GM06990 (cell line): ENCODE measurements at regions not wholly inside any gene's neighbourhood (a gene's known extent, or its start where the extent isn't known, plus 50 kb on each side); places are given as distances from the start of the nearest gene placed in this dataset.

ENCODE experiments used
- DNase-seq: peaks from one replicate; pipeline ENCODE4 v3.0.0-alpha.2; 2011; ENCODE audit not compliant: insufficient read length; ENCODE audit errors: extremely low read depth
- H3K27me3 ChIP-seq: replicated peaks from 2 replicates; pipeline ENCODE4 v1.6.0; 2011; ENCODE audit warnings: low read length; ENCODE audit not compliant: control insufficient read depth, insufficient read depth
- H3K36me3 ChIP-seq: 2 replicates; pipeline ENCODE4 v1.5.1; 2011; ENCODE audit warnings: low read length; ENCODE audit not compliant: control insufficient read depth, insufficient read depth
- H3K4me3 ChIP-seq: replicated peaks from 2 replicates; pipeline ENCODE4 v1.5.1; 2011; ENCODE audit warnings: low read depth, mild to moderate bottlenecking, control low read depth, low read length
- CTCF ChIP-seq: IDR thresholded peaks from 2 replicates; pipeline ENCODE4 v1.5.1; 2011; ENCODE audit warnings: low read length, control low read depth, mild to moderate bottlenecking, inconsistent platforms; ENCODE audit not compliant: insufficient read depth, poor library complexity, severe bottlenecking

- Histone ChIP-seq H3K27me3 (no peaks in the 10 kb centered on the region), H3K4me3 (no peak overlapping the region), H3K36me3 (no peaks in the 10 kb centered on the region)
- DNase-seq = no peak
- no peak for TF ChIP-seq CTCF
These were observed 63.1 kb upstream of the PDHA1 start for GRCh38 chrX:19280636-19281035.

GRCh38 chrX:19281256-19281655 lies 62.5 kb upstream of the PDHA1 start:
- no peak for DNase-seq
- no peak overlapping the region for H3K4me3 ChIP-seq
- TF ChIP-seq CTCF = no peak
- no peaks in the 10 kb centered on the region for H3K36me3 ChIP-seq
- H3K27me3 ChIP-seq = no peaks in the 10 kb centered on the region

GRCh38 chrX:19283597-19284339 lies 60.0 kb upstream of the PDHA1 start:
- TF ChIP-seq CTCF = no peak

GRCh38 chrX:19285857-19286256 lies 57.9 kb upstream of the PDHA1 start:
- no peak for TF ChIP-seq CTCF
- DNase-seq = no peak
- no peaks in the 10 kb centered on the region for H3K36me3 ChIP-seq
- no peak overlapping the region for H3K4me3 ChIP-seq
- H3K27me3 ChIP-seq = no peaks in the 10 kb centered on the region

More at GRCh38 chrX:19283597-19284339, 60.0 kb upstream of the PDHA1 start:
- Histone ChIP-seq H3K27me3 (no peaks in the 10 kb centered on the region), H3K36me3 (no peaks in the 10 kb centered on the region), H3K4me3 (no peak overlapping the region)
- DNase-seq = no peak

- no peak for TF ChIP-seq CTCF
- Histone ChIP-seq H3K27me3 (no peaks in the 10 kb centered on the region), H3K36me3 (no peaks in the 10 kb centered on the region), H3K4me3 (no peak overlapping the region)
- DNase-seq = no peak
These were observed 52.6 kb upstream of the PDHA1 start for GRCh38 chrX:19291086-19291485.
